Stimulated activated naive CD8-positive, alpha-beta T cell treated with anti-CD3 and anti-CD28 coated beads, Interleukin-15, Interleukin-2, amounts not matched to agents 100 ng/mL and 50 ng/mL, for 24 hours (primary cell): ENCODE measurements at regions not wholly inside any gene's neighbourhood (a gene's known extent, or its start where the extent isn't known, plus 50 kb on each side); places are given as distances from the start of the nearest gene placed in this dataset.
A peak's percentile ranks its signal among the peaks of the same experiment; 100 is the strongest.

Experiments used
- H3K27ac Mint-ChIP-seq: one replicate; pipeline ENCODE4 v1.8.0; 2021; ENCODE audit warnings: mild to moderate bottlenecking, mixed read lengths
- H3K27me3 Mint-ChIP-seq: one replicate; pipeline ENCODE4 v1.8.0; 2021; ENCODE audit warnings: mixed read lengths
- H3K36me3 Mint-ChIP-seq: one replicate; pipeline ENCODE4 v1.8.0; 2021; ENCODE audit warnings: low read depth, mixed read lengths
- H3K4me1 Mint-ChIP-seq: one replicate; pipeline ENCODE4 v1.8.0; 2021; ENCODE audit warnings: low read depth, mixed read lengths
- H3K4me3 Mint-ChIP-seq: one replicate; pipeline ENCODE4 v1.8.0; 2021; ENCODE audit warnings: mild to moderate bottlenecking, mixed read lengths
- H3K9me3 Mint-ChIP-seq: one replicate; pipeline ENCODE4 v1.8.0; 2021; ENCODE audit warnings: mixed read lengths

DNA sequence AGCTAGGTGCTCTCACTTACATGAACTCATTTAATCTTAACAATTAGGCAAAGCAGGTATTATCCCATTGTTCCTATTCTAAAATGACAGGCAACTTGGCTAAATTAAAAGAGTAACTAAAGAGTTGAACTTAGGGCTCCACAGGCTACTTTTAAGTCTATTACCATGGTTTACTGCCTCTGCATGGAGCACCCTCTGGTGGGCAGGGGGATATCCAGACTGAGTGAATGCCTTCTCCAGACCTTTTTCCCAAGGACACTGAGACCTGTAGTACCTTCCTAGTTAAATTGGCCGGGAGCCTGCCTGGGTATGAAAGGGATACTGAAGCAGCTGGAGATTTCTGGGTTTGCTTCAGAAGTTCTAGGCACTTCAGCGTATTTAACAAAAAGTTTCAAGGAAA lies 238.1 kb downstream of the ELAVL2 start:
- H3K27me3 Mint-ChIP-seq: no peaks in the 10 kb centered on the region
- peaks cover 15% of the 10 kb centered on the region for H3K4me1 Mint-ChIP-seq
- no peak overlapping the region for H3K27ac Mint-ChIP-seq
- peaks cover 7% of the 10 kb centered on the region for H3K9me3 Mint-ChIP-seq
- H3K36me3 Mint-ChIP-seq: no peaks in the 10 kb centered on the region
- no peak overlapping the region for H3K4me3 Mint-ChIP-seq

- peak overlapping the region; percentile 10 for H3K4me3 Mint-ChIP-seq
- no peaks in the 10 kb centered on the region for H3K27me3 Mint-ChIP-seq
- H3K27ac Mint-ChIP-seq: no peak overlapping the region
- H3K4me1 Mint-ChIP-seq: peaks cover 15% of the 10 kb centered on the region
- peaks cover 7% of the 10 kb centered on the region for H3K9me3 Mint-ChIP-seq
- H3K36me3 Mint-ChIP-seq: no peaks in the 10 kb centered on the region
These were observed 235.6 kb downstream of the ELAVL2 start for GRCh38 chr9:23590276-23591000.

DNA sequence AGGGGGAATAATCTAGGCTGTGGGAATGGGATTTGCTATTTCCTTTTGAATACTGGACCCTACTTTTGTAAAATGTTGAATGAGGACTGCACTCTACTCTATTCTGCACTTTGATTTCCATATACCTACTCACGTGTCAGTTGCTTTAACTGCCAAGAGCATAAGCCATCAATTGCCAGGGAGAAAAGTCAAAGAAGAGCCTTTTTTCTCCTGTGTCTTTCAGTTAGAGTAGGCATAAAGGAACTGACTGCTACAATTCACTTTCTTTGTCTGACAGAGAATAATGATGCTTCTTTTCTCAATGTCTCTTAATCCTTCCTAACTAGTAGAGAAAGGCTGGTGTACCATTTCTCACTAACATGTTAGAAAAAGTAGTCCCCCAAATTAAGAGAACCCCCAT lies 231.6 kb downstream of the ELAVL2 start:
- no peaks in the 10 kb centered on the region for H3K36me3 Mint-ChIP-seq
- no peak overlapping the region for H3K4me3 Mint-ChIP-seq
- no peaks in the 10 kb centered on the region for H3K27me3 Mint-ChIP-seq
- peaks cover 15% of the 10 kb centered on the region for H3K4me1 Mint-ChIP-seq
- H3K9me3 Mint-ChIP-seq: peaks cover 7% of the 10 kb centered on the region
- no peak overlapping the region for H3K27ac Mint-ChIP-seq

- Mint-ChIP-seq H3K9me3 (no peaks in the 10 kb centered on the region), H3K4me1 (no peaks in the 10 kb centered on the region), H3K36me3 (no peaks in the 10 kb centered on the region), H3K27ac (no peak overlapping the region), H3K27me3 (no peaks in the 10 kb centered on the region), H3K4me3 (no peak overlapping the region)
These were observed 229.0 kb downstream of the ELAVL2 start for GRCh38 chr9:23596913-23597634.

GRCh38 chr9:23598994-23599393 lies 227.0 kb downstream of the ELAVL2 start:
- Mint-ChIP-seq H3K27me3 (no peaks in the 10 kb centered on the region), H3K36me3 (no peaks in the 10 kb centered on the region), H3K4me1 (no peaks in the 10 kb centered on the region), H3K27ac (no peak overlapping the region), H3K4me3 (no peak overlapping the region), H3K9me3 (no peaks in the 10 kb centered on the region)

- H3K9me3 Mint-ChIP-seq: no peaks in the 10 kb centered on the region
- H3K27me3 Mint-ChIP-seq: no peaks in the 10 kb centered on the region
- H3K4me3 Mint-ChIP-seq: no peak overlapping the region
- no peaks in the 10 kb centered on the region for H3K4me1 Mint-ChIP-seq
- no peak overlapping the region for H3K27ac Mint-ChIP-seq
- no peaks in the 10 kb centered on the region for H3K36me3 Mint-ChIP-seq
These were observed 222.7 kb downstream of the ELAVL2 start for GRCh38 chr9:23603311-23603710.

- Mint-ChIP-seq H3K27me3 (no peaks in the 10 kb centered on the region), H3K36me3 (no peaks in the 10 kb centered on the region), H3K9me3 (no peaks in the 10 kb centered on the region), H3K27ac (no peak overlapping the region), H3K4me1 (no peaks in the 10 kb centered on the region), H3K4me3 (no peak overlapping the region)
These were observed 219.9 kb downstream of the ELAVL2 start for GRCh38 chr9:23606107-23606506.

DNA sequence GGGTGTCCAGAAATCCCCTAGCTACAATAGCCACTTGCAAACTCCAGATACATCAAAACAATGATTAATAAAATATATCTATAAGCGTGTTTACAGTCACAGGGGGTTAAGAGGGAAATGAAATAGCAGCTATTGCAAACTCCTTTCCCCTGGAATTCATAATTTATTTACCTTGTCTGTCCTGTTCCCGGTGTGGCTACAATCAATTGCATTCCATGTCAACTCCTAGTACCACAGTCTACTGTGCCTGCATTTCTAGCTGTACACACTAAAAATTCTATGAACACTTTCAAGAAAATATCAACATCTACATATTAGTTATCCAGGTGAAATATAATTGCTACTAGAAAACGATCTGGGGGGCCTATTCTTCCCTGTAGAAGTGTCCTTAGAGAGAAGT lies 217.6 kb downstream of the ELAVL2 start:
- Mint-ChIP-seq H3K36me3 (no peaks in the 10 kb centered on the region), H3K9me3 (no peaks in the 10 kb centered on the region), H3K4me3 (no peak overlapping the region), H3K4me1 (no peaks in the 10 kb centered on the region), H3K27ac (no peak overlapping the region), H3K27me3 (no peaks in the 10 kb centered on the region)

DNA sequence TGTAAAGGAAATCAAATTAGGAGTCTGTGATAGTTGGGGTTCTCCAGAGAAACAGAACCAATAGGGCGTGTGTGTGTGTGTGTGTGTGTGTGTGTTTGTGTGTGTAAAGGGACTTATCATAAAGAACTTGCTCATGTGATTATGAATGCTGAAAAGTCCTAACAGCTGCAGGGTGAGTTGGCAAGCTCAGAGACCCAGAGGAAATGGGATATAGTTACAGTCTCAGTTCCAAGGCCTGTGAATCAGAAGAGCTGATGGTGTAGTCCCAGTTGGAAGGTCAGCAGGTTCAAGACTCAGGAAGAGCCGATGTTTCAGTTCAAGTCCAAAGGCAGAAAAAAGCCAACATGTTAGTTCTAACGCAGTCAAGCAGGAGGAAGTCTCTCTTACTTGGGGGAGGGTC lies 214.2 kb downstream of the ELAVL2 start:
- H3K27me3 Mint-ChIP-seq: no peaks in the 10 kb centered on the region
- no peaks in the 10 kb centered on the region for H3K4me1 Mint-ChIP-seq
- no peaks in the 10 kb centered on the region for H3K9me3 Mint-ChIP-seq
- no peak overlapping the region for H3K27ac Mint-ChIP-seq
- no peaks in the 10 kb centered on the region for H3K36me3 Mint-ChIP-seq
- no peak overlapping the region for H3K4me3 Mint-ChIP-seq

- H3K4me1 Mint-ChIP-seq: no peaks in the 10 kb centered on the region
- H3K4me3 Mint-ChIP-seq: no peak overlapping the region
- no peak overlapping the region for H3K27ac Mint-ChIP-seq
- no peaks in the 10 kb centered on the region for H3K36me3 Mint-ChIP-seq
- H3K9me3 Mint-ChIP-seq: peaks cover 6% of the 10 kb centered on the region
- no peaks in the 10 kb centered on the region for H3K27me3 Mint-ChIP-seq
These were observed 210.5 kb downstream of the ELAVL2 start for GRCh38 chr9:23615569-23615968.

DNA sequence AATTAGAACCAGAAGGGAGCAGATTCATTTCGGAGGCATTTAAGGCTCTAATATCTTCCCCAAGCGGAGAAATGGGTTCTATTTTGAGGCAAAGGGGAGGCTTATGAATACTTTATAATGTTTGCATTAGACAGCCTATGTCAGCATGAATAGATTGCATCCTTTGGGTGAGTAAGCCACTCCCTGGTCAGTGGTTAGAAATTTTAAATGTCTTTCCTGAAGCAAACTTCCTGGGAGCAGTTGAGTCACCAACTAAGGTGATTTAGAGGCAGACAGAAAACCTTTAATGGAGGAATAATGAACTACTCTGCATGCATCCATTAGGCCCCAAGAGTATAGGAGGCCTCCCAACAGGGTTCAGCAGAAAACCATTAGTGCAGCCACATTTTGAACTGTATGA lies 204.9 kb downstream of the ELAVL2 start:
- Mint-ChIP-seq H3K4me3 (no peak overlapping the region), H3K27ac (no peak overlapping the region), H3K4me1 (no peaks in the 10 kb centered on the region), H3K27me3 (no peaks in the 10 kb centered on the region), H3K9me3 (peaks cover 17% of the 10 kb centered on the region), H3K36me3 (no peaks in the 10 kb centered on the region)

DNA sequence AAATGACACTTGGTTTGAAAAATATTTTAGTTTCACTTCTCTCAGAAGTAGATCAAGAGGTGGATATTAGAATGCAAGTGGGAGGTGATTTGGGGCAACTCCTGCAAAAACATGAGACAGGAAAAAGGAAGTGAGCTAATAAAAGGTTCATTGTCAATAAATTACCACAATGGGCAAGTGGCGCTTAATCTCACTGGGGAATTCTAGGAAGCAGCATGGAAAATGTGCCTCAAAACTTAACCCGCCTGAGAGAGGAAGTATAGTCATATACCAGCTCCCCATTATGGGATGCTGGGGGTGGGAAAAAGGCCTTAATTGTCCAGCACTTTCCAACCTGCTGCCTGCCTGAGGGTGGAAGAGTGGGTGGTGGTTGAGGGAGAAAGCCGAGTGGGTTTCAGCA lies 204.1 kb downstream of the ELAVL2 start:
- Mint-ChIP-seq H3K27ac (no peak overlapping the region), H3K36me3 (no peaks in the 10 kb centered on the region), H3K9me3 (peaks cover 17% of the 10 kb centered on the region), H3K4me1 (no peaks in the 10 kb centered on the region), H3K27me3 (no peaks in the 10 kb centered on the region), H3K4me3 (no peak overlapping the region)

GRCh38 chr9:23622396-23622795 lies 203.6 kb downstream of the ELAVL2 start:
- H3K9me3 Mint-ChIP-seq: peaks cover 12% of the 10 kb centered on the region
- no peaks in the 10 kb centered on the region for H3K4me1 Mint-ChIP-seq
- H3K36me3 Mint-ChIP-seq: no peaks in the 10 kb centered on the region
- no peak overlapping the region for H3K27ac Mint-ChIP-seq
- H3K4me3 Mint-ChIP-seq: no peak overlapping the region
- H3K27me3 Mint-ChIP-seq: no peaks in the 10 kb centered on the region

GRCh38 chr9:23630488-23630887 lies 195.6 kb downstream of the ELAVL2 start:
- Mint-ChIP-seq H3K36me3 (no peaks in the 10 kb centered on the region), H3K4me3 (no peak overlapping the region), H3K4me1 (no peaks in the 10 kb centered on the region), H3K27me3 (no peaks in the 10 kb centered on the region), H3K27ac (no peak overlapping the region), H3K9me3 (peaks cover 14% of the 10 kb centered on the region)

DNA sequence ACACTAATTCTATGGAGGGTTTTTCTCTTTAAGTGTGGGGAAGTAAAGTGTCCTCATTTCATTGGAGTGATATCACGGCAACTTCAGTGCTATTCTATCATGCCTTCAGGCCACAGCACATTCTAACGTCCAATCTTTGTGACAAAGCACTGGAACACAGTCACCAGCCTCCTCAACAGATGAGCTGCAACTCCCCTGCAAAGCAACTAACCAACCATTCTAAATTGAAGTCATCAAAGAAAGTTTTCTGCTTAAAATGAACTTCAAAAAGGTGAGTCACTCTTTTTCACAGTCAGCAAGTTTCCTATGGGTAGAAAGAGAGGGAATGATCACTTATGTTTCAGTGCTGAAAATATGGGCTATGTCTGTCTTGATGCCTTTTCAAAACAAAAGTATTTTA lies 190.8 kb downstream of the ELAVL2 start:
- Mint-ChIP-seq H3K27me3 (no peaks in the 10 kb centered on the region), H3K4me3 (no peak overlapping the region), H3K27ac (no peak overlapping the region), H3K4me1 (no peaks in the 10 kb centered on the region), H3K36me3 (no peaks in the 10 kb centered on the region), H3K9me3 (peaks cover 13% of the 10 kb centered on the region)

GRCh38 chr9:23636199-23636598 lies 189.8 kb downstream of the ELAVL2 start:
- no peak overlapping the region for H3K27ac Mint-ChIP-seq
- peaks cover 8% of the 10 kb centered on the region for H3K9me3 Mint-ChIP-seq
- no peaks in the 10 kb centered on the region for H3K27me3 Mint-ChIP-seq
- no peaks in the 10 kb centered on the region for H3K4me1 Mint-ChIP-seq
- H3K36me3 Mint-ChIP-seq: no peaks in the 10 kb centered on the region
- H3K4me3 Mint-ChIP-seq: no peak overlapping the region
